KOPT-K1 (cell line): ENCODE measurements at regions not wholly inside any gene's neighbourhood (a gene's known extent, or its start where the extent isn't known, plus 50 kb on each side); places are given as distances from the start of the nearest gene placed in this dataset.
"Not testable (repeated sequence)": the region's sequence is repeated elsewhere in the genome, so short reads cannot be mapped to it uniquely, and the experiment has no call there.

Experiments
- H3K27ac ChIP-seq: fragments of 200-600 bp; sonication (generic); 2 replicates; pipeline ENCODE4 v1.5.1; 2016; ENCODE audit warnings: antibody characterized with exemption, mild to moderate bottlenecking, low read depth, low read length; ENCODE audit not compliant: poor library complexity, severe bottlenecking
- H3K36me3 ChIP-seq: fragments of 200-600 bp; sonication (generic); 2 replicates; pipeline ENCODE4 v1.5.1; 2017; ENCODE audit warnings: antibody characterized with exemption, mild to moderate bottlenecking, low read length, moderate library complexity; ENCODE audit not compliant: insufficient read depth
- H3K9me3 ChIP-seq: fragments of 200-600 bp; sonication (generic); 2 replicates; pipeline ENCODE4 v1.5.1; 2017; ENCODE audit warnings: antibody characterized with exemption, low read length, mild to moderate bottlenecking; ENCODE audit not compliant: insufficient read depth, poor library complexity, severe bottlenecking

- peaks cover 26% of the 10 kb centered on the region for H3K9me3 ChIP-seq
- H3K27ac ChIP-seq, H3K36me3 ChIP-seq: not testable (repeated sequence)
Measured at GRCh38 chr20:30891400-30891799, 366.1 kb upstream of the DEFB115 start.

- peaks cover 26% of the 10 kb centered on the region for H3K9me3 ChIP-seq
- H3K27ac ChIP-seq = no peak overlapping the region
- H3K36me3 ChIP-seq = no peaks in the 10 kb centered on the region
Measured at GRCh38 chr20:30892541-30893345, 364.7 kb upstream of the DEFB115 start.

GRCh38 chr20:30893346-30894314, 363.8 kb upstream of the DEFB115 start:
- H3K36me3 ChIP-seq, H3K27ac ChIP-seq: not testable (repeated sequence)
- H3K9me3 ChIP-seq = peaks cover 22% of the 10 kb centered on the region

- H3K27ac ChIP-seq, H3K36me3 ChIP-seq: not testable (repeated sequence)
- peaks cover 23% of the 10 kb centered on the region for H3K9me3 ChIP-seq
Measured at GRCh38 chr20:30894707-30895353, 362.6 kb upstream of the DEFB115 start.

GRCh38 chr20:30895354-30895711, 362.1 kb upstream of the DEFB115 start:
- H3K36me3 ChIP-seq, H3K27ac ChIP-seq: not testable (repeated sequence)
- peaks cover 27% of the 10 kb centered on the region for H3K9me3 ChIP-seq

- not testable (repeated sequence) for H3K27ac ChIP-seq, H3K36me3 ChIP-seq
- peaks cover 14% of the 10 kb centered on the region for H3K9me3 ChIP-seq
Measured at GRCh38 chr20:30899370-30900079, 357.9 kb upstream of the DEFB115 start.

- not testable (repeated sequence) for H3K27ac ChIP-seq, H3K9me3 ChIP-seq, H3K36me3 ChIP-seq
Measured at GRCh38 chr20:30900080-30900719, 357.3 kb upstream of the DEFB115 start.

- not testable (repeated sequence) for H3K27ac ChIP-seq, H3K9me3 ChIP-seq, H3K36me3 ChIP-seq
Measured at GRCh38 chr20:30905231-30905630, 352.2 kb upstream of the DEFB115 start.

- H3K36me3 ChIP-seq = no peaks in the 10 kb centered on the region
- H3K27ac ChIP-seq = no peak overlapping the region
- peaks cover 9% of the 10 kb centered on the region for H3K9me3 ChIP-seq
Measured at GRCh38 chr20:30910937-30911725, 346.3 kb upstream of the DEFB115 start.

- not testable (repeated sequence) for H3K36me3 ChIP-seq
Measured at GRCh38 chr20:30911832-30912660, 345.4 kb upstream of the DEFB115 start.

GRCh38 chr20:30912661-30913026, 344.8 kb upstream of the DEFB115 start:
- not testable (repeated sequence) for H3K9me3 ChIP-seq, H3K36me3 ChIP-seq
- H3K27ac ChIP-seq = peak overlapping the region; percentile 49

More at GRCh38 chr20:30911832-30912660, 345.4 kb upstream of the DEFB115 start:
- H3K27ac ChIP-seq = peak overlapping the region; percentile 49
- not testable (repeated sequence) for H3K9me3 ChIP-seq

GRCh38 chr20:30916404-30916803, 341.1 kb upstream of the DEFB115 start:
- not testable (repeated sequence) for H3K36me3 ChIP-seq, H3K9me3 ChIP-seq, H3K27ac ChIP-seq

GRCh38 chr20:30919514-30920188, 337.8 kb upstream of the DEFB115 start:
- no peaks in the 10 kb centered on the region for H3K36me3 ChIP-seq
- H3K27ac ChIP-seq = no peak overlapping the region
- H3K9me3 ChIP-seq = peaks cover 20% of the 10 kb centered on the region
